GM12874 (cell line): ENCODE measurements at regions not wholly inside any gene's neighbourhood (a gene's known extent, or its start where the extent isn't known, plus 50 kb on each side); places are given as distances from the start of the nearest gene placed in this dataset.

Experiments
- CTCF ChIP-seq: IDR thresholded peaks from 2 replicates; pipeline ENCODE4 v1.5.1; 2011; ENCODE audit warnings: low read depth, mild to moderate bottlenecking, control low read depth, low read length, moderate library complexity; ENCODE audit not compliant: insufficient read depth

GRCh38 chr7:142546452-142546851 lies 202.8 kb upstream of the PRSS1 start:
- no peak for TF ChIP-seq CTCF

GRCh38 chr7:142542942-142543341 lies 206.3 kb upstream of the PRSS1 start:
- TF ChIP-seq CTCF = no peak

- TF ChIP-seq CTCF = no peak
Measured at GRCh38 chr7:142542105-142542504, 207.2 kb upstream of the PRSS1 start.

- TF ChIP-seq CTCF = no peak
Measured at GRCh38 chr7:142540371-142540770, 208.9 kb upstream of the PRSS1 start.

- TF ChIP-seq CTCF = no peak
Measured at GRCh38 chr7:142539901-142540300, 209.4 kb upstream of the PRSS1 start.

GRCh38 chr7:142537760-142538159 lies 211.5 kb upstream of the PRSS1 start:
- no peak for TF ChIP-seq CTCF

- peak; percentile 82 for TF ChIP-seq CTCF
Measured at GRCh38 chr7:142535123-142535779, 214.0 kb upstream of the PRSS1 start.
